Pancreas (tissue), 10 donors: ENCODE measurements at regions not wholly inside any gene's neighbourhood (a gene's known extent, or its start where the extent isn't known, plus 50 kb on each side); places are given as distances from the start of the nearest gene placed in this dataset.

Experiments used
- ATAC-seq, 4 donors: fragments of 200-7000 bp; cut with Tn5 transposase; one replicate each; pipeline versions ENCODE4 v1.8.0 to v1.9.1; 2020; ENCODE audit warnings: mild to moderate bottlenecking in 4 of 4, moderate library complexity in 4 of 4
- DNase-seq, 6 donors: peaks; one replicate each; pipeline ENCODE4 v3.0.0-alpha.2; 2020
- FAIRE-seq: peaks from 2 replicates; lab custom pipeline; 2012; peaks lifted over from hg19 to GRCh38; lab: Jason Lieb, UNC
- H3K27ac ChIP-seq, 4 donors: fragments of 200-600 bp; sonication (generic); 1 replicate in 3 of 4; 2 replicates in 1 of 4; pipeline versions ENCODE4 v1.5.0 to v1.8.0; 2020
- H3K27me3 ChIP-seq, 4 donors: fragments of 200-600 bp; one replicate each; pipeline ENCODE4 v1.8.0; 2021
- H3K36me3 ChIP-seq, 3 donors: fragments of 200-600 bp; sonication (generic) in 1 of 3; one replicate each; pipeline versions ENCODE4 v1.5.0 to v1.8.0; 2020 to 2021
- H3K4me1 ChIP-seq, 3 donors: fragments of 200-600 bp; one replicate each; pipeline ENCODE4 v1.8.0; 2021
- H3K4me3 ChIP-seq, 4 donors: fragments of 200-600 bp; sonication (generic) in 2 of 4; one replicate each; pipeline versions ENCODE4 v1.5.0 to v1.8.0; 2020 to 2021
- H3K9me3 ChIP-seq, 4 donors: fragments of 200-600 bp; one replicate each; pipeline ENCODE4 v1.8.0; 2021
- CTCF ChIP-seq, 4 donors: fragments of 200-600 bp; sonication (generic) in 3 of 4; IDR thresholded peaks; one replicate each; pipeline versions ENCODE4 v1.5.0 to v1.8.0; 2021; ENCODE audit warnings: antibody characterized with exemption in 4 of 4
- WGBS, 2 donors: extraction: QIAGEN DNeasy Blood & Tissue Kit; methylation state at CpG; one replicate each; pipeline ENCODE4 v1.1.7; 2013; 5-methylcytosine and 5-hydroxymethylcytosine counted together
- intact Hi-C, 3 donors: fragments of 100-400 bp; cut with DNase I; formaldehyde crosslinking; loops; one replicate each; pipeline versions ENCODE4 v1.11.1 to v1.14.2; 2022
- donor health status: healthy with polysubstance abuse.
- donor health status: DM: no; HTN: no; CAD: no; lungs with moderate emphysema.
- donor health status: DM: no; HTN: no; CAD: no.
- donor health status: control.
- donor health status: control.
- donor health status: Bipolar disorder and iron deficiency.
- donor health status: DM: yes; HTN: yes; CAD: no.
- donor health status: DM: no; HTN: no; CAD: no.
- donor health status: DM: no; HTN: no; CAD: no.
- donor health status: DM: yes; HTN: yes; CAD: no.

GRCh38 chr20:60759651-60760050, 492.4 kb upstream of the CDH4 start:
- no peak for FAIRE-seq
- no peak for DNase-seq
- 60 to 72% methylated on average over 6 of the region's 6 CpGs for WGBS, 2 donors
- Histone ChIP-seq H3K27ac (no peak overlapping the region), H3K36me3 (no peaks in the 10 kb centered on the region), H3K4me1 (no peaks in the 10 kb centered on the region), H3K9me3 (no peaks in the 10 kb centered on the region), H3K4me3 (no peak overlapping the region), H3K27me3 (peaks cover 0 to 3% (median 0%) of the 10 kb centered on the region in 4 donors)
- no peak for ATAC-seq
- intact Hi-C loops = no loop called here
- no peak for TF ChIP-seq CTCF (IDR thresholded peaks at IDR 0.05)

- H3K4me3 ChIP-seq = no peak overlapping the region
Measured at GRCh38 chr20:60760256-60761000, 491.6 kb upstream of the CDH4 start.

GRCh38 chr20:60761056-60761455, 491.0 kb upstream of the CDH4 start:
- ATAC-seq (no peak), DNase-seq (no peak), FAIRE-seq (no peak)
- H3K36me3 ChIP-seq = no peaks in the 10 kb centered on the region
- H3K27ac ChIP-seq = no peak overlapping the region
- TF ChIP-seq CTCF (IDR thresholded peaks at IDR 0.05) = no peak
- 66 to 76% methylated on average over 9 of the region's 9 CpGs for WGBS, 2 donors
- no peak overlapping the region for H3K4me3 ChIP-seq
- no peaks in the 10 kb centered on the region for H3K4me1 ChIP-seq
- no peaks in the 10 kb centered on the region for H3K9me3 ChIP-seq
- peaks cover 0 to 3% (median 0%) of the 10 kb centered on the region in 4 donors for H3K27me3 ChIP-seq
- intact Hi-C loops = no loop called here

More at GRCh38 chr20:60760256-60761000, 491.6 kb upstream of the CDH4 start:
- H3K27me3 ChIP-seq = peaks cover 0 to 3% (median 0%) of the 10 kb centered on the region in 4 donors
- no peaks in the 10 kb centered on the region for H3K9me3 ChIP-seq
- DNase-seq (no peak), ATAC-seq (no peak), FAIRE-seq (no peak)
- no peak for TF ChIP-seq CTCF (IDR thresholded peaks at IDR 0.05)
- H3K4me1 ChIP-seq = no peaks in the 10 kb centered on the region
- intact Hi-C loops = no loop called here
- WGBS, 2 donors = 48 to 56% methylated on average over 6 of the region's 6 CpGs
- no peak overlapping the region for H3K27ac ChIP-seq
- no peaks in the 10 kb centered on the region for H3K36me3 ChIP-seq

- intact Hi-C loops = no loop called here
- H3K36me3 ChIP-seq = no peaks in the 10 kb centered on the region
- no peak overlapping the region for H3K4me3 ChIP-seq
- no peaks in the 10 kb centered on the region for H3K4me1 ChIP-seq
- TF ChIP-seq CTCF (IDR thresholded peaks at IDR 0.05) = no peak
- H3K9me3 ChIP-seq = no peaks in the 10 kb centered on the region
- no peak for DNase-seq
- ATAC-seq = no peak
- WGBS, 2 donors = 86 to 89% methylated on average over 6 of the region's 6 CpGs
- no peak overlapping the region for H3K27ac ChIP-seq
- peaks cover 0 to 3% (median 0%) of the 10 kb centered on the region in 4 donors for H3K27me3 ChIP-seq
- no peak for FAIRE-seq
Measured at GRCh38 chr20:60762386-60762785, 489.7 kb upstream of the CDH4 start.

GRCh38 chr20:60764328-60764727, 487.7 kb upstream of the CDH4 start:
- H3K27ac ChIP-seq = no peak overlapping the region
- 75 to 85% methylated on average over 4 of the region's 4 CpGs for WGBS, 2 donors
- H3K4me3 ChIP-seq = no peak overlapping the region
- FAIRE-seq (no peak), ATAC-seq (no peak), DNase-seq (no peak)
- H3K4me1 ChIP-seq = no peaks in the 10 kb centered on the region
- H3K27me3 ChIP-seq = peaks cover 0 to 3% (median 0%) of the 10 kb centered on the region in 4 donors
- intact Hi-C loops = no loop called here
- TF ChIP-seq CTCF (IDR thresholded peaks at IDR 0.05) = no peak
- no peaks in the 10 kb centered on the region for H3K9me3 ChIP-seq
- no peaks in the 10 kb centered on the region for H3K36me3 ChIP-seq
